Esophagus muscularis mucosa (tissue), 4 donors: ENCODE measurements at regions not wholly inside any gene's neighbourhood (a gene's known extent, or its start where the extent isn't known, plus 50 kb on each side); places are given as distances from the start of the nearest gene placed in this dataset.

Experiments
- DNase-seq: peaks from one replicate; pipeline ENCODE4 v3.0.0-alpha.2; 2017; ENCODE audit errors: extremely low spot score
- H3K27ac ChIP-seq, 4 donors: fragments of 200-600 bp; sonication (generic); replicated peaks in 1 of 4; 1 replicate in 3 of 4; 2 replicates in 1 of 4; pipeline ENCODE4 v1.5.1; 2016 to 2019; ENCODE audit warnings: mild to moderate bottlenecking in 1 of 4
- H3K27me3 ChIP-seq, 4 donors: fragments of 200-600 bp; sonication (generic); one replicate each; pipeline versions ENCODE4 v1.5.1 to v1.6.0; 2016 to 2019
- H3K36me3 ChIP-seq, 4 donors: fragments of 200-600 bp; sonication (generic); one replicate each; pipeline ENCODE4 v1.5.1; 2016 to 2019
- H3K4me1 ChIP-seq, 4 donors: fragments of 200-600 bp; sonication (generic); one replicate each; pipeline ENCODE4 v1.5.1; 2016 to 2019
- H3K4me3 ChIP-seq, 4 donors: fragments of 200-600 bp; sonication (generic); 1 replicate in 2 of 4; 2 replicates in 2 of 4; pipeline ENCODE4 v1.5.1; 2016 to 2019; ENCODE audit warnings: mild to moderate bottlenecking in 4 of 4, moderate library complexity in 1 of 4
- H3K9me3 ChIP-seq, 4 donors: fragments of 200-600 bp; sonication (generic); 1 replicate in 3 of 4; 2 replicates in 1 of 4; pipeline ENCODE4 v1.5.1; 2016 to 2019
- CTCF ChIP-seq, 3 experiments: fragments of 200-600 bp in 2 of 3; fragments of 450-650 bp in 1 of 3; sonication (generic) in 2 of 3; IDR thresholded peaks; one replicate each; pipeline ENCODE4 v1.5.1; 2017 to 2019; ENCODE audit warnings: antibody characterized with exemption in 3 of 3, mild to moderate bottlenecking in 2 of 3, moderate library complexity in 1 of 3
- EP300 ChIP-seq: sonication (generic); formaldehyde crosslinking; IDR thresholded peaks from one replicate; pipeline ENCODE4 v1.6.1; 2017; ENCODE audit warnings: antibody characterized with exemption
- POLR2A ChIP-seq: fragments of 450-650 bp; IDR thresholded peaks from one replicate; pipeline ENCODE4 v1.6.1; 2017; ENCODE audit warnings: antibody characterized with exemption, moderate library complexity, mild to moderate bottlenecking, low read depth
- POLR2AphosphoS5 ChIP-seq, 2 donors: sonication (generic); formaldehyde crosslinking; IDR thresholded peaks; one replicate each; pipeline ENCODE4 v1.6.1; 2017; ENCODE audit warnings: antibody characterized with exemption in 2 of 2
- WGBS: methylation state at CpG from one replicate; pipeline ENCODE4 v1.1.5; 2018; 5-methylcytosine and 5-hydroxymethylcytosine counted together
- intact Hi-C: fragments of 100-400 bp; cut with DNase I; formaldehyde crosslinking; loops from one replicate; pipeline ENCODE4 v1.15.1; 2023

GRCh38 chr15:81858586-81858985 lies 187.2 kb downstream of the MEX3B start:
- peak; percentile 77 for DNase-seq
- Histone ChIP-seq H3K27ac (no peak overlapping the region), H3K4me3 (no peak overlapping the region), H3K9me3 (no peaks in the 10 kb centered on the region), H3K4me1 (no peaks in the 10 kb centered on the region), H3K27me3 (no peaks in the 10 kb centered on the region), H3K36me3 (no peaks in the 10 kb centered on the region)
- 75% methylated on average over 3 of the region's 3 CpGs for WGBS
- TF ChIP-seq EP300 = no peak
- TF ChIP-seq POLR2AphosphoS5 (IDR thresholded peaks at IDR 0.05) = no peak
- no peak for TF ChIP-seq POLR2A
- TF ChIP-seq CTCF (IDR thresholded peaks at IDR 0.05) = no peak
- intact Hi-C loops = no loop called here

- Histone ChIP-seq H3K9me3 (no peaks in the 10 kb centered on the region), H3K27me3 (no peaks in the 10 kb centered on the region), H3K4me1 (no peaks in the 10 kb centered on the region), H3K36me3 (no peaks in the 10 kb centered on the region), H3K27ac (no peak overlapping the region), H3K4me3 (no peak overlapping the region)
- TF ChIP-seq POLR2AphosphoS5 (IDR thresholded peaks at IDR 0.05) (no peak), CTCF (IDR thresholded peaks at IDR 0.05) (no peak), EP300 (no peak), POLR2A (no peak)
- peak; percentile 88 for DNase-seq
- WGBS = 92% methylated on average over 6 of the region's 6 CpGs
- intact Hi-C loops = no loop called here
These were observed 187.7 kb downstream of the MEX3B start for GRCh38 chr15:81858136-81858535.

- no peaks in the 10 kb centered on the region for H3K36me3 ChIP-seq
- no peaks in the 10 kb centered on the region for H3K9me3 ChIP-seq
- DNase-seq = peak; percentile 19
- H3K27me3 ChIP-seq = no peaks in the 10 kb centered on the region
- no peak overlapping the region for H3K27ac ChIP-seq
- intact Hi-C loops = no loop called here
- H3K4me3 ChIP-seq = no peak overlapping the region
- no peaks in the 10 kb centered on the region for H3K4me1 ChIP-seq
- TF ChIP-seq EP300 (no peak), CTCF (IDR thresholded peaks at IDR 0.05) (no peak), POLR2A (no peak), POLR2AphosphoS5 (IDR thresholded peaks at IDR 0.05) (no peak)
These were observed 189.2 kb downstream of the MEX3B start for GRCh38 chr15:81856634-81857026.

- Histone ChIP-seq H3K36me3 (no peaks in the 10 kb centered on the region), H3K4me1 (no peaks in the 10 kb centered on the region), H3K27ac (no peak overlapping the region), H3K9me3 (no peaks in the 10 kb centered on the region), H3K27me3 (peaks cover 0 to 1% (median 0%) of the 10 kb centered on the region in 4 donors), H3K4me3 (no peak overlapping the region)
- WGBS = 88% methylated on average over 10 of the region's 10 CpGs
- TF ChIP-seq POLR2A = no peak
- TF ChIP-seq CTCF (IDR thresholded peaks at IDR 0.05) = no peak
- TF ChIP-seq EP300 = no peak
- TF ChIP-seq POLR2AphosphoS5 (IDR thresholded peaks at IDR 0.05) = no peak
- intact Hi-C loops = no loop called here
- DNase-seq = peak; percentile 62
These were observed 189.7 kb downstream of the MEX3B start for GRCh38 chr15:81856001-81856633.

GRCh38 chr15:81853150-81853748 lies 192.6 kb downstream of the MEX3B start:
- 84% methylated on average over 3 of the region's 3 CpGs for WGBS

More at GRCh38 chr15:81853150-81853748, 192.6 kb downstream of the MEX3B start:
- no peak for TF ChIP-seq POLR2AphosphoS5 (IDR thresholded peaks at IDR 0.05)
- TF ChIP-seq POLR2A = no peak
- TF ChIP-seq EP300 = no peak
- no peak for TF ChIP-seq CTCF (IDR thresholded peaks at IDR 0.05)
- intact Hi-C loops = no loop called here
- H3K27ac ChIP-seq = no peak overlapping the region
- peaks cover 0 to 3% (median 0%) of the 10 kb centered on the region in 4 donors for H3K27me3 ChIP-seq
- no peaks in the 10 kb centered on the region for H3K9me3 ChIP-seq
- peak; percentile 42 for DNase-seq
- no peaks in the 10 kb centered on the region for H3K36me3 ChIP-seq
- no peaks in the 10 kb centered on the region for H3K4me1 ChIP-seq
- no peak overlapping the region for H3K4me3 ChIP-seq
